SK-N-SH treated with all-trans-retinoic acid at 6 μM for 48 hours (cell line): ENCODE measurements at regions not wholly inside any gene's neighbourhood (a gene's known extent, or its start where the extent isn't known, plus 50 kb on each side); places are given as distances from the start of the nearest gene placed in this dataset.

Experiments
- CSDC2 ChIP-seq: fragments of 250-450 bp; sonication (Bioruptor Pico); IDR thresholded peaks from 2 replicates; pipeline ENCODE4 v1.5.0; 2020; ENCODE audit warnings: mild to moderate bottlenecking, moderate library complexity
- PATZ1 ChIP-seq: fragments of 250-450 bp; sonication (Bioruptor Pico); IDR thresholded peaks from 2 replicates; pipeline ENCODE4 v1.8.0; 2020; ENCODE audit warnings: mild to moderate bottlenecking, moderate library complexity, borderline replicate concordance
- RARB ChIP-seq: fragments of 250-450 bp; sonication (Bioruptor Pico); IDR thresholded peaks from 2 replicates; pipeline ENCODE4 v1.8.0; 2021; ENCODE audit warnings: mild to moderate bottlenecking, moderate library complexity
- ZNF70 ChIP-seq: fragments of 450-650 bp; formaldehyde crosslinking; IDR thresholded peaks from 2 replicates; pipeline ENCODE4 v1.5.0; 2020; ENCODE audit warnings: mild to moderate bottlenecking, moderate library complexity

- no peak for TF ChIP-seq ZNF70 (CRISPR knock-in tag)
- no peak for TF ChIP-seq PATZ1
- TF ChIP-seq RARB (CRISPR knock-in tag), result no peak
- TF ChIP-seq CSDC2 (CRISPR knock-in tag), result no peak
Measured at GRCh38 chr1:106753066-106753465, 303.4 kb upstream of the PRMT6 start.
